DMS79 treated with DMSO at 0.1 percent for 48 hours (cell line): ENCODE measurements at regions not wholly inside any gene's neighbourhood (a gene's known extent, or its start where the extent isn't known, plus 50 kb on each side); places are given as distances from the start of the nearest gene placed in this dataset.
A peak's percentile ranks its signal among the peaks of the same experiment; 100 is the strongest.

ENCODE experiments used
- DNase-seq: peaks from one replicate; lab custom pipeline; 2025; lab: John Stamatoyannopoulos, UW

GRCh38 chr1:201610858-201611257 lies 71.9 kb downstream of the NAV1 start:
- DNase-seq = no peak

DNA sequence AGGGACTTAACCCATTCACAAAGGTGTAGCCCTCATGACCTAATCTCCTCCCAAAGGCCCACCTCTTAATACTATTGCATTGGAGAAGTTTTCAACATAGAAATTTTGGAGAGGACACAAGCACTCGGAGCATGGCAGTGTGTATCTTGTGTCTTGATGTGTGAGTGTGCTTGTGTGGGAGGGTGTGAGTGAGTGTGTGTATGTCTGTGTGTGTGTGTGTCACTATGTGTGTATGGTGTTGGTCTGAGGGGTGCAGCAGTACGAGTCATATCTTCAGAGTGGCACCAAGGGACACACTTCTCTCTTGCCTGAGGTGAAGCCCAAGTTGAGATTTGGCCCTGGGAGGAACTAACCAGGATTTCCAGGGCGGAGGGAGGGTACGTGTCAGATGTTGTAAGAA lies 73.7 kb downstream of the NAV1 start:
- DNase-seq = no peak

- no peak for DNase-seq
These were observed 75.5 kb downstream of the NAV1 start for GRCh38 chr1:201614262-201615015.

DNA sequence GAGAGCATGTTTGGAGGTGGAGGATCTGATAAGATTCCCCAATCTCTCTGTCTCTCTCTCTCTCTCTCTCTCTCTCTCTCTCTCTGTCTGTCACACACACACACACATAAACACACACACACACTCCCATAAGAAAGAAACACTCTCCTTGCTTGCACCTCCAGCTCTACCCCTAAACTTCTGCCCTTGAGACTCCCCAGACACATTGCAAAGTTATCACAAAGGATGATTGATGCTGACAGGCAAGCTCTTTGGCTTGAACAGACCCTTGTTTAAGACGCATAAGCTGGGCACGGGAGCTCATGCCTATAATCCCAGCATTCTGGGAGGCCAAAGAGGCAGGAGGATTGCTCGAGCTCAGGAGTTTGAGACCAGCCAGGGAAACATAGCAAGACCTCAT lies 78.2 kb downstream of the NAV1 start:
- DNase-seq = no peak

- DNase-seq = no peak
These were observed 79.5 kb downstream of the NAV1 start for GRCh38 chr1:201618389-201618788.

GRCh38 chr1:201618905-201619304 lies 80.0 kb downstream of the NAV1 start:
- no peak for DNase-seq

GRCh38 chr1:201619513-201619912 lies 80.6 kb downstream of the NAV1 start:
- no peak for DNase-seq

DNA sequence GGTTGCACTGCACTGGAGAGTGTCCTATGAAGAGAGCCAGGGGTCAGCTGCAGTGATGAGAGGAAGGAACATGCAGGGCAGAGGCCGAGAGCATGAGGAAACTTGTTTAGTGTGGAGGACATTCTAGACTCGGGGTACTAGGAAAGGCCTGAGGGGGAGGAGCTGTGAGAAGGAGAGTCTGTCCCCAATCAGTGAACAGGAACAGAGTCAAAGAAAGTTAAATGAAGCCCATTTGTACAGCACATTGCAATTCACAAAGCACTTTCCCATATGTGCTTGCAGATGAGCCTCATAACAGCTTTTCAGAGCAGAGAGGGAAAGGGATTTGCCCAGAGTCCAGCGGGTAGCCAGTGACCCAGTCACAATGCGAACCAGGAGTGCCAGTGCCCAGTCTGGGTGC lies 83.4 kb downstream of the NAV1 start:
- no peak for DNase-seq

- no peak for DNase-seq
These were observed 83.9 kb downstream of the NAV1 start for GRCh38 chr1:201622824-201623223.

- no peak for DNase-seq
These were observed 85.9 kb downstream of the NAV1 start for GRCh38 chr1:201624741-201625225.

GRCh38 chr1:201625226-201625761 lies 86.4 kb downstream of the NAV1 start:
- DNase-seq = no peak

DNA sequence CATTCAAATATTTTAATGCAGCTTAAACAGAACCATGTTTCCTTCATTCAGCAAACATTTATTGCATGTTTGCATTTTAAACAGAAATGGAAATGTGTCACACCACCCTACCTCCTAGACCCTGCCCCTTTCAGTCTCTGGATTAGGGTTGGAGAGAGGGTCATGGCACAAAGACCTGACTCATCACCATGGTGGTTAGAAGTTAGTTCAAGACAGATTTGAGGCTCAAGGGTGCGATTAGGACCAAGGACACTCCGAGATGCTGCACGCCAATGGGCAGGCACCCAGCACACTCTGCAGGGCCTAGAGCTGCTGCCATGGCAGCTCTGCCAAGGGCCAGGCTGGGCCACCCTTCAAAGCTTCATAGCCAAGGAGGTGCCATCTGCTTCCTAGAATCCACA lies 86.9 kb downstream of the NAV1 start:
- DNase-seq = no peak

GRCh38 chr1:201626629-201627275 lies 87.8 kb downstream of the NAV1 start:
- no peak for DNase-seq

GRCh38 chr1:201628490-201628889 lies 89.6 kb downstream of the NAV1 start:
- no peak for DNase-seq

GRCh38 chr1:201630582-201630981 lies 91.7 kb downstream of the NAV1 start:
- DNase-seq = no peak

- no peak for DNase-seq
These were observed 92.1 kb downstream of the NAV1 start for GRCh38 chr1:201631037-201631436.

GRCh38 chr1:201632364-201632952 lies 93.5 kb downstream of the NAV1 start:
- DNase-seq = no peak

GRCh38 chr1:201633297-201633696 lies 94.4 kb downstream of the NAV1 start:
- no peak for DNase-seq

- peak; percentile 64 for DNase-seq
These were observed 94.9 kb downstream of the NAV1 start for GRCh38 chr1:201633811-201634210.

DNA sequence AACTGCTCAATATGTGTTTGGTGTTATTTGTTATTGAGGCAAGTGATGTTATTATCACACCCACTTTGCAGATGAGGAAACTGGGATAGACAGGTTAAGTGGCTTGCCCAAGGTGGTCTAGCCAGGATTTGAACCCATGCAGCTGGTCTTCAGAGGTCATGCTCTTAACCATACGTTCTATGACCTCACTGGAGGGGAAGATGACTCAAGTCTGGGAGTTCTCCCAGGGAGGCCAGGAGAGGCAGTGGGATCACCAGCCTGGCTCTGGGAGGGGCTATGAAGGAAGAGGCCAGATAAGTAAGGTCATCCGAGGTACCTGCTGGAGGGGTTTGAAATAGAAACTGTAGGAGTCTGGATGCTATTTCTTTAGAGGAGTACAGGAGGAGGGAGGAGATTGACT lies 95.3 kb downstream of the NAV1 start:
- no peak for DNase-seq

- no peak for DNase-seq
These were observed 97.2 kb downstream of the NAV1 start for GRCh38 chr1:201636097-201636496.

GRCh38 chr1:201636510-201636971 lies 97.6 kb downstream of the NAV1 start:
- no peak for DNase-seq
